Activated CD8-positive, alpha-beta memory T cell treated with anti-CD3 and anti-CD28 coated beads for 1 hour (primary cell): ENCODE measurements at regions not wholly inside any gene's neighbourhood (a gene's known extent, or its start where the extent isn't known, plus 50 kb on each side); places are given as distances from the start of the nearest gene placed in this dataset.

Source experiments
- DNase-seq, 2 donors: peaks; one replicate each; pipeline ENCODE4 v3.0.0-alpha.2; 2020; ENCODE audit warnings: low read depth in 1 of 2; ENCODE audit errors: extremely low read depth in 1 of 2

DNA sequence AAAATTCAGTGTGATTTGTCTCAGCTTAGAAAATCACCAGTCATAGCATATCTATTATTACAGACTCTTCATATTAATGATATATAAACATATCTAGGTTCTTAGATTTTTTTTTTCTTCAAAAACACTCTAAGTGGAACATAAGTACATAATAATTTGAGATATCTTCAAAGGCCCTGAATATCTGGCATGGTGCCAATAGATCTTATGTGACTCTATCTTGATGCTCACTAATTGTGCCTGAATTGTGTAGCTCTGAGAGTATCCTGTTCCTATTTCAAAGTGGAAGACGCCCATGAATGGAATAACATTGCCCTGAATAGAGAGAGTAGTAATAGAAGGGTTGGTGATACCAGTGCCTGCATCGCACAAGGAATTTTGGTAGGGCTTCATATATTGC lies 1312.7 kb upstream of the USP15 start:
- DNase-seq: no peak

DNA sequence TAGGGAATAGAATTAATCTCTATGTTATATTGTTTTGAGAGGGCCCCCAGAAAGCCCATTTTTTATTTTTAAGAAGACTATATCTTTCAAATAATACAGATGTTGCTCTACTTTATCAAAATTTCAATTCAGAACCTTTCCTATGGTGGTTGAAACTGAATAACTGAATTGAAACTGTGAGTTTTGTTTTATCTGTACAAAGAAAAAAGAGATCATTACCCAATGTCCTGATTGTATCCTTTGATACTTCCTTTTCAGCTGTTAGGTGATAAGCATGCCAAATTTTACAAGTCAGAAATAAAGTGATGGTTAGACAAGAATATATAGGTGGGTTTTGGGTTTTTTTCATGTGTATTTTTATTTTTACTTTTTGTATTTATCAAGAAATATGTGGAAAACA lies 1293.1 kb upstream of the USP15 start:
- DNase-seq: no peak

DNA sequence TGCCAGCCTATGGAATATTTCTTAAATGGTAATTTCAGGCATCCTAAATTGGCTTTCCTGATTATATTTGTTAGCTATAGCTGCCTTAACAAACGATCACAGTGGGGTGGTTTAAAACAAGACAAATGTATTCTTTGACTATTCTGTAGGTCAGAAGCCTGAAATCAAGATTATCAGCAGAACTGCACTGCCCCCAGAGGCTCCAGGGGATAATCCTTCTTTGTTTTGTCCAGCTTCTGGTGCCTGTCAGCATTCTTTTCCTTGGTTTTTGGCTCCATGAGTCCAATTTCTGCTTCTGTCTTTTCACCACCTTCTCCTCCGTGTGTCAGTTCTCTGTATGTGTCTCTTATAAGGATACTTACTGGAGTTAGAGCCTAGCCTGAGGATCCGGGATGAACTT lies 1282.2 kb upstream of the USP15 start:
- no peak for DNase-seq

DNA sequence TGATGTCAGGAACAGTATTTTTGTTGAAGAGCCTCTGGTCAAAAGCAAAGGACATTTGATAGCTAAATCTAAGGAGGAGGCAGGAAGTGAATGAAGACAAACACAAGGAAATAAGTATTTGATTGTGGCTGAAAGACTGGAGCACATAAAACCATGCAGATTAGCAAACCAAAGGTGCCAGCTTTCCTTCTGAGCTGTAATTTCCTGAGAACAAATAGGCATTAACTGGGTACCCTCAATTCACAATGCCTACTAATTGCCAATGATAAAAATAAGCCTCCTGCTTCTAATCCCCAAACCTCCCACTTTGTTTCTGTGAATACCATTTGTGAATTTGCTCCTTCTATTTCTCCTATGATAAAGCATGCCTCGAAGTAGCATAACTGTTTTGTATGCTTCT lies 1279.6 kb upstream of the USP15 start:
- DNase-seq: no peak

DNA sequence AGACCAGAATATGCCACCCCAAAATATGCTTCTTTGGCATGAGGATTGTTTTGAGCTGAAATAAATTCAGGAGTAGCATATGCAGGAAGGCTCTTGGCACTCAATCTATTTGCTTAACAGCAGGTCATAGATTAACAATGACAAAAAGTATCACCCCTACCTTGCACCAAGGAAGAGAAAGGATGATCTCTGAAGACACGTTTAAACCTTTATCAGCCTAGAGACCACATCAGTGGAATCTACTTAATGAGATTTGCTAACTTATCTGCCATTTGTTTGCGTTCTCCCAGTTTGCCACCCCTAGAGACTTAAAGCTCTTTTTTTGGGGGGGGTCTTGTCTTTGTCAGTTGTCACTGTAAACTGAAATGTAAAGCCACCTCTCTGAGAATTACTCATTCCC lies 1278.7 kb upstream of the USP15 start:
- no peak for DNase-seq

DNA sequence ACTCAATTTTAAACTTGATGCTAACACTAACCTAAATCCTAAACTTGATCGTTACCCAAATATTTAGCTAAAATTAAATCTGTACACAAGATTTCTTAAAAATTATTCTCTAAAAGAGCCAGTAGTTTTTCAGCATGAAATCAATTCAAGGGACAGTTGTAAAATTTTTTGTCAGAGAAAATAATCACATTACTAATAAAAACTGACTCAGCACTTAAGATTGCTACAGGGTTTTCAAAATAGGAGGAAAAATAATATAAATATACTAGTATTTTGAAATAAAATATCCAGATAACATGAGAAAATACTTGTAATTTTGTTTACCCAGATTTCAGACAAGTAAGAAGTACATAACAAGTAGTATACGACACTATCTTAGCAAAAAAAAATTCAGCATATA lies 1268.1 kb upstream of the USP15 start:
- no peak for DNase-seq

DNA sequence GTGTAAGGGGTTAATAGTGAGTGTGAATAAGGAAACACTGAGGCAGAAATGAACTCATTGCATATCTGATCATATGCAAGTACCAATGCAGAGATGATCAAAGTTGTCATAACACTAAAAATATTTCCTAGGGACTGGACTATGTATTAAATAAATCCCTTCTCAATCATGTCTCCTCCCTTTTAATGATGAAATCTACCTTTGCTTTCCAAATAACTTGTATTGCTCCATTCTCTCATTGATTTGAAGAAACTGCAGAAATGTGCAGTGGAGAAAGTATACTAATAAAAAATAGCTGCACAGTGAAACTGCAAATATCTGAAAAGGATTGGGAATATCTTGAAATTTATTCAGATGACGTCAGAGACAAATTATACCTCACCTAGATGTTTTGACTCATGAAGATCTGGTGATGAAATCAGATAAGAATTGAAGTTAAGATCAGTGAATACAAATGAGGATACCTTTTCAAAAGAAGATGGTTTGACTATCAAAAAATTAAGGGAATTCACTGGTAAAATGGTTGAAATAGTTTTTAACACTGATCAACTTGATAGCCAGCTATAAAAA lies 1264.9 kb upstream of the USP15 start:
- no peak for DNase-seq

DNA sequence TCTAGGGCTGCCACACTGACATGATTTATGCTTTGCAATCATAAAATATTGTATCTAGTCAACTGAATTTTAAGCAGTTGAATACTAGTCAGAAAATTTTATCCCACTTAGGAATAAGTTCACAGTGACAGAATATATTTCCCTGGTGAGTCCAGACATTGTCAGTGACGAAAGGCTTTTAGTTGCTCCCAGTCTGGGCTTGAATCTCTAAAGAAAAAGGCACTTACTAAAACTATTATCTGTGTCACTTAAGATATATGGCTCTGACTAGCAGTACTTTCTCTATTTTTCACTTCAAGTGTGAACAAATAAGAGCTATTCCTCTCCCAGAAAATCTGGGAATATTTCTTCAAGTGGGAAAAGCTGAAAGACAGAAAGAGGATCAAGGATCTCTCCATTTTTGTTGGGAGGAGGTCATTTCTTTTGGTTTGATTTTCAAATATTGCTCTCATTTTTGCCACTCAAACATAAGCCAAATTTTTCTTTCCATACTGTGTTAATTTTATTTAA lies 1262.3 kb upstream of the USP15 start:
- no peak for DNase-seq

DNA sequence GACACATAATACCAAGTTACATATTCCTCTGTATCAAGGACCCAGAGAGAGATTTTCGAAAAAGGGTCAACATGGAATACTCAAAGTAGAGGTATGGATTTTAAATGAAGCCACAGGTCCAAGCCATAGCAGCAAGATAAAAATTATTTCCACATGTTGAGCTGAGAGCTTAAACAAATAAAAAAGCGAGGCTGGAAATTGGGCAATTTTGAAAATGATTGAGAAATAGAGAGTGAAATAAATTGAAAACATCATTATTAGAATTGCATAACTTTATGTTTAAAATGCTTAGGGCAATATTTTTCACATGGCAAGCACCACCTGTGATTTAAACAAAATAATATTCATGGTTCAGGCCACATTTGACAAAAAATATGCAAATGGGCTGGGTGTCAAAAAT lies 1251.0 kb upstream of the USP15 start:
- DNase-seq: no peak

DNA sequence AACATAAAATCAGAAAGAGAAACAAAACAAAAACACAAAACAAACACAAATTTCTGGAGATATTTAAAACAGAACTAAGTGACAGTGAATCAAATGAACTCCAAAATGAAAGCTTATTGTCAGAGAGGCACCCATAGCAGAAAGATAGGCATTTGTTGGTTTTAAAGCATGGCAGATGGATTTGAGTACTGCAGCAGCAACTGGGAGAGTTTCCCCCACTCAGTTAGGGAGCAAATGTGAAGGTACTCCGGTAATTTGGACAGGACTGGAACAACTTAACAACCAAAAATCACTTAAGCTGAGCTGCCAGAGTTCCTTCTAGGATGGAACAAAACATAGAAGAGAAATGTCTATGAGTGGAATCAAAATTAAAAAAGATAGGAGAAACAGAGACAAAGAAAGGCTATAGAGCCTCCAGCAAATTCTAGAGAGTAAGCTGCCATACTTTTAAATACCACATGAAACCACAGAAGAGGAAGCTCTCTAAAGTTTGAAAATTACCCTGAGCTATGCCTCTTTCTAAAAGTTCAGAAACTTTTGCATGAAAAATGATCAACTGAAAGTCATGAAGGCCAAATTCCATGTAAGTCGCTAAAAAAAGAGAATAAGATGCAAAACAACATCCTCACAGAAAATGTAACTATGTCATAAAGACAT lies 1248.3 kb upstream of the USP15 start:
- no peak for DNase-seq

DNA sequence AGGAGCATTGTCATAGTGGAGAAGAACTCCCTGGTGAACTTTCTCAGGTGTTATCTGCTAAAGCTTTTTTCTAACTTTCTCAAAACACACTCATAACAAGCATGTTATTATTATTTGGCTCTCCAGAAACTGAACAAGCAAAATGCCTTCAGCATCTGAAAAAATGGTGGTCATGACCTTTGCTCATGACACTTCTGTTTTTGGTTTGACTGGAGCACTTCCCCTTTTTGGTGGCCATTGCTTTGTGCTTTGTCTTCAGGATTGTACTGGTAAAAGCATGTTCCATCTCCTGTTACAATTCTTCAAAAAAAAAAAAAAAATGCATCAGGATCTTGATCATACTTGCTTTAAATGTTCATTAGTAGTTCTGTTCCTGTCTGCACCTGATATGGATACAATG lies 1241.6 kb upstream of the USP15 start:
- DNase-seq: no peak

DNA sequence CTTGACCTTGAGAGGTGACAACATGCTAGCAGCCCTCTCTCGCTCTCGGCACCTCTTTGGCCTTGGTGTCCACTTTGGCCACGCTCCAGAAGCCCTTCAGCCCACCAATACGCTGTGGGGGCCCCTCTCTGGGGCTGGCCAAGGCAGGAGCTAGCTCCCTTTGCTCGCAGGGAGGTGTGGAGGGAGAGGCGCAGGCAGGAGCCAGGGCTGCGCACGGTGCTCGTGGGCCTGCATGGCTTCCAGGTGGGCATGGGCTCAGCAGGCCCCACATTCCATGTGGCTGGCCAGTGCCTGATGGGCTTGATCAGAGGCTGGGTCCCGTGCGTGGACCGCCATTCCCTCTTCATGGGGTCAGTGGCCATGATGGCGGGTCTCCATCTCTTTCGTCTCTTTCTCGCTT lies 1237.0 kb upstream of the USP15 start:
- no peak for DNase-seq

DNA sequence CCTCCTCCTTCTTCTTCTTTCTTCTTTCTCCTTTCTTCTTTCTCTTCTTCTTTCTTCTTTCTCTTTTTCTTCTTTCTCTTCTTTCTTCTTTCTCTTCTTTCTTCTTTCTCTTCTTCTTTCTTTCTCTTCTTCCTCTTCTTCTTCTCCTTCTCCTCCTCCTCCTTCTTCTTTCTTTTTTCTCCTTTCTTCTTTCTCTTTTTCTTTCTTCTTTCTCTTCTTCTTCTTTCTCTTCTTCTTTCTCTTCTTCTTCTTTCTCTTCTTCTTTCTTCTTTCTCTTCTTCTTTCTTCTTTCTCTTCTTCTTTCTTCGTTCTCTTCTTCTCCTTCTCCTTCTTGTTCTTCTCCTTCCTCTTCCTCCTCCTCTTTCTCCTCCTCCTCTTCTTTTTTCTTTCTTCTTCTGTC lies 1230.7 kb upstream of the USP15 start:
- DNase-seq: no peak

DNA sequence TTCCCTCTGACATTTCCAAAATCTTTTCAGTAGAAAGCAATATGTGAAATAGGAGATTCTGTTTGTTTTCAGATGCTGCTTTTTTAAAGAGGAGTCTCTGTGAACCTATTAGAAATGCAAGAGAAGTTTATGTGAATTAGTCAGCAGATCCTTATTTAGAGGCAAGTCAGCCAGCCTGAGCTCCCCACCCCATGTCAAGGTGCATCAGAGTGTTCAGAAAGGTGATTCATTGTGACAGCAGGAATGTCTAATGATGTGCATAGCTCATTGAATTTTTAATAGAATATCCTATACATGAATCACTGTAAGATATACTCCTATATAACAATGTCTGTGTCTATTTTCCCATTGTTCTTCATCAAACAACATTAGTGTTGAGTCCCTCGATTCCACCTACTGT lies 1222.4 kb upstream of the USP15 start:
- DNase-seq: no peak

DNA sequence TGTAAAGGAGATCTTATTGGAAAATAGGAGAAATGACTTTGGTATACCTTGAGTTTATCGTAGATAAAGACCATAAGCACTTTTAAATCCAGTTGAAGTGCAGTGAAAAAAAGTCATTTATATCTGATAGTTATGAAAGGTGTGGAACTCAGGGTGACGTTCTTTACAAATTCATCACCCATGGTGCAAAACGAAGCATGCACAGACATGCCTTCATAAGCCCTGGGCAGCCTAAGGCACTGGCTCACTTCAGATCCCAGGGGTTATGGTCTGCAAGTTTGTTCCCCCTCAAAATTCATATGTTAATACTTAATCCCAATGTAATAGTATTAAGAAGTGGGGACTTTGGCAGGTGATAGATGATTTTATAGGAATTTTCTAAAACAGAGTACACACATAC lies 1216.4 kb upstream of the USP15 start:
- no peak for DNase-seq

DNA sequence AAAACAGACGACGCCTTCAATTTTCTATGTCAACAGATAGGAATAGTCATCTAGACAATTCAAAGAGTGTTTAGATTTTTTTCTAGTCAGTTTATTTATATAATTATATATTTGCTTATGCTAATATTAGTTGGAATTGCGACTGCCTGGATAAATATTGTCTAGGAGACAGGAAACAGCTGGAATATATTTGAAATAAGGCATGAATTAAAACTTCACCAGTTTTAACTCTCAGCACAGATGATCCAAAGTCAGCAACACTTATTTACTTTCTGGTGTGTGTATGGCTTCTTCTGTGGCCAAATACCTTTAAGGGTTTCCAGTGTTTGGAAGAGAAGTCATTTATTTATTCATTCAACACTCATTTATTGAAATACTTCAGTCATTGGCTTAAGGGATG lies 1215.4 kb upstream of the USP15 start:
- no peak for DNase-seq

DNA sequence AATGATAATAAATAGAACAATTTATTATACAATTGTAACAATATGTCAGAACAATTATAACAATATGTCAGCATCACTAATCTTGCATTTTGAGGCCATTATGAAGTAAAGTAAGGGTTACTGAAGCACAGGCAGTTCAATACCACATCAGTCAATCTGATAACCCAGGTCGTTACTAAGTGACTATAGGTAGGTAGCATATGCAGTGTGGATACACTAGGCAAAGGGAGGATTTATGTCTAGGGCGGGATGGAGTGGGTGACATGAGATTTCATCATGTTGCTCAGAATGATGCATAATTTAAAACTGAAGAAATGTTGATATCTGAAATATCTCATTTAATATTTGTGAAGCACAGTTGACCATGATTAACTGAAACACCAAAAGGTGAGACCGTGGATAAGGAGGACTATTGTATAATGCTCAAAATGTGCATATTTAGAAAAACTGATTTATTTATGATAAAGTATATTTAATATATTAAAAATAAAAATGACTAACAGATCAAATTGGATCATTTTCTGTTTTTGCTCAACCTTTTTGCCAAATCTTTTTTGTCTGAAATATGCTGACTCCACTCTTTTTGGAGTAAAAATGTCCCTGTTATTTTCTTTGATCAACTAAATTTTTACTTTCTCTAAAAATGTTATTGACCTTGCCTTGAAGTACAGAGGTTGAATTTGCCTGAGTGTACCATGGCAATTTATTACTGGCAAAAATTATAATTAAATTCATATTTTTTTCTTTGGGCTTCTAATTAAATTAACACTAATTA lies 1189.4 kb upstream of the USP15 start:
- DNase-seq: no peak

DNA sequence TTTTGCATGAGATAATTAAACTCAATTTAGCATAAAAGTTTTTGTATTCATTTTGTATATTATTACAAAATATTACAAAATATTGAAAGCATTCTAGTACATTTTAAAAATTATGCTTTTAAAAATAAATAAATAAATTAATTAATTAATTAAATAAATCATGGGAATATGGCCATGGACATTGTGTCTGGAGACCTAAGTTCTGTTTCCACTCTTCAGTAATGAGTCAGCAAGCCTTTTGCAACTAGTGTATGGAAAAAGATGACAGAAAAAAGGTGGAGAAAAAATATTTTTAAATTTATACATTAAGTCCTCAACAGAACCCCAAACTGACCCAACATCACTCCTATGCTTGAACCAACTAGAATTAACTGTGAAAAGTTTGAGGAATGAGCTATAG lies 1187.5 kb upstream of the USP15 start:
- no peak for DNase-seq

DNA sequence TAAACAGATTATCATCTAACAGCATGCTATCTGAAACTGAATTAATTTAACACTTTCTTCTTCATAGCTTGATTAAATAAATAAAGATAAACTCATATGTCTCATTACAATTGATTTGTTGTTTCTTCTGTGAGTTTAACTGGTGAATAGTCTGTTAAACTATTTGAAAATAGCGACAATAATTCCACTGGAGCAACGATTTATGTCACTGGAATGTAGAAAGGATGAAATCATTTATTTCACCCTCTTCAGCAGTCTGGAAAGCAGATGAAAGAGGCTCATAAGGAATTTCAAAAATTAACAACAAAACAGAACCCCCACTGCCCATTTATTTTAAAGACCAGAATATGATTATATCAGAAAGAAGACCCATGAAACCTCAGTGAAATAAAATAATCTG lies 1165.1 kb upstream of the USP15 start:
- DNase-seq: no peak

DNA sequence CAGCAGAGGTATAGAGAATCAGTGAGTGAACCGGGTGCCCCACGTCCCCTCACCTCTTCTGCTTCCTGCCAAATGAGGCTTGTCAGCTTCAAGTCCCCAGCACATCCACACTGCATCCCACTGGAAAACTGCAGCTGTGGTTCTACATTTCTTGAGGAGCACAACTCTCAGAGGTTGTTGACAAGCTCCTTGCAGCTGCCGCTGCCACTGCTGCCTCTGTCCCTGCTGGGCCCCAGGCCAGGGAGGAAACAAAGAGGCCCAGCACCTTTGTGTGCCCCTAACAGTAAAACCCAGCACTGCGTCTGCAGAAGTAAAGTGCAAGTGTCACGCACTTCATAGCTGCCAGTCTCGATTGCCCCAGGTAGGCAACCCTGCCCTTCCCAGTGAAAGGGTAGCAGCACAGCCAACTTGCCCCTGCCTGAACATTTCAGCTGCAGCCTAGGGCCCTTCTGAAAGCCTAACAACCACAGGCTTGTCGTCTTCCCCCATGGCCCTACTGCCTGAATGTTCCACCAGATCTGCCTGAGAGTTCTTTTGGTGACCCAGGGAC lies 1162.1 kb upstream of the USP15 start:
- no peak for DNase-seq

DNA sequence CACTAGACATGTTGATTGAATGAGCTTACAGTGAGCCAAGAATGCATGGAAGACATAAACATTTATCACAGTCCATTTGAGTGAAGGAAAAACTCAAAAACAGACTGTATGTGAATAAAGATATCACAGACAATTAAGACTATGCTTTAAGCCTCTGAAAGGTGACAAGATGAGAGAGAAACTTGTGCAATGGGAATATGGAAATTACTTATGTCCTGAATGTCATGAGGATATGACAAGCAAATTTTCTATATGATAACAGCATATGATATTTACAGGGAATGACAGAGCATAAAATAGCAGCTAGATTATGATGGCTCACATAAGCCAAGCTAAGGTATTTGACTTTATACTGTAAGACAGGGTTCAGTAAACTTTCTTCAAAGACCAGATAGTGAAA lies 1153.1 kb upstream of the USP15 start:
- no peak for DNase-seq

DNA sequence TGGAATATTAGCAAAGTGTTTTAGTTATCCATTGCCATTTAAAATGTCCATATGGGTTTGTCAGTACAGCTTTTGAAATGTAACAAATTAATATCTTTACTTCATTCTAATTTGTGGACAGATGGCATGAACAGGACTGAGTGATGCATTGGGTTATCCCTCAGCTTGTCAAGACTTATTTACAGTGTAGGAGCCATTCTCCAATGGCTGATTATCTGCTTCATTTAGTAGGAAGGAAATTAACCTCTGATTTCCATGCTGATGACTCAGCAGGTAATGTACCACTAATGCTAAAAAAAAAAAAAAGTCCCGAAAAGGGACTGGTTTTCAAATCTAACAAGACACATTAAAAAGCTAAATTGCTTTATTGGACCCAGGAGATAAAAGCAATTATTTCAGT lies 1149.0 kb upstream of the USP15 start:
- DNase-seq: no peak
